Adrenal gland (tissue), 5 donors: ENCODE measurements at regions not wholly inside any gene's neighbourhood (a gene's known extent, or its start where the extent isn't known, plus 50 kb on each side); places are given as distances from the start of the nearest gene placed in this dataset.

Experiments
- POLR2A ChIP-seq, 2 donors: fragments of 450-650 bp; IDR thresholded peaks; one replicate each; pipeline ENCODE4 v1.6.1; 2017; ENCODE audit warnings: antibody characterized with exemption in 2 of 2, mild to moderate bottlenecking in 2 of 2, moderate library complexity in 1 of 2
- TF ChIP-seq, protein P1 (sequence below), 6 experiments: fragments of 450-650 bp in 4 of 6; fragments of 200-600 bp in 2 of 6; sonication (generic) in 1 of 6; IDR thresholded peaks; 1 replicate in 5 of 6; 2 replicates in 1 of 6; pipeline versions ENCODE4 v1.5.1 to v1.8.0; 2016 to 2021; ENCODE audit warnings: antibody characterized with exemption in 6 of 6, mild to moderate bottlenecking in 2 of 6, moderate library complexity in 1 of 6
- donor health status: DM: no; HTN: no; CAD: no.

GRCh38 chr1:221940631-221941030, 198.7 kb upstream of the DUSP10 start:
- TF ChIP-seq, protein P1, sequence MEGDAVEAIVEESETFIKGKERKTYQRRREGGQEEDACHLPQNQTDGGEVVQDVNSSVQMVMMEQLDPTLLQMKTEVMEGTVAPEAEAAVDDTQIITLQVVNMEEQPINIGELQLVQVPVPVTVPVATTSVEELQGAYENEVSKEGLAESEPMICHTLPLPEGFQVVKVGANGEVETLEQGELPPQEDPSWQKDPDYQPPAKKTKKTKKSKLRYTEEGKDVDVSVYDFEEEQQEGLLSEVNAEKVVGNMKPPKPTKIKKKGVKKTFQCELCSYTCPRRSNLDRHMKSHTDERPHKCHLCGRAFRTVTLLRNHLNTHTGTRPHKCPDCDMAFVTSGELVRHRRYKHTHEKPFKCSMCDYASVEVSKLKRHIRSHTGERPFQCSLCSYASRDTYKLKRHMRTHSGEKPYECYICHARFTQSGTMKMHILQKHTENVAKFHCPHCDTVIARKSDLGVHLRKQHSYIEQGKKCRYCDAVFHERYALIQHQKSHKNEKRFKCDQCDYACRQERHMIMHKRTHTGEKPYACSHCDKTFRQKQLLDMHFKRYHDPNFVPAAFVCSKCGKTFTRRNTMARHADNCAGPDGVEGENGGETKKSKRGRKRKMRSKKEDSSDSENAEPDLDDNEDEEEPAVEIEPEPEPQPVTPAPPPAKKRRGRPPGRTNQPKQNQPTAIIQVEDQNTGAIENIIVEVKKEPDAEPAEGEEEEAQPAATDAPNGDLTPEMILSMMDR (IDR thresholded peaks at IDR 0.05) = no peak
- no peak for TF ChIP-seq POLR2A (IDR thresholded peaks at IDR 0.05)
